IMR-90 (cell line): ENCODE measurements at regions not wholly inside any gene's neighbourhood (a gene's known extent, or its start where the extent isn't known, plus 50 kb on each side); places are given as distances from the start of the nearest gene placed in this dataset.
"Not testable (repeated sequence)": the region's sequence is repeated elsewhere in the genome, so short reads cannot be mapped to it uniquely, and the experiment has no call there.

Experiments used
- ATAC-seq: fragments of 200-7000 bp; cut with Tn5 transposase; 2 replicates; pipeline ENCODE4 v1.9.1; 2020; ENCODE audit warnings: low read depth, mild to moderate bottlenecking, moderate library complexity
- BruUV-seq: library from RNA; stranded (reverse); fragments of 400-500 nt; replicated peaks from 2 replicates; lab custom pipeline; 2021; lab: Mats Ljungman, UMichigan
- CTCF ChIA-PET: fragments of 300-600 bp; formaldehyde crosslinking; extraction: SDS; loops from one replicate; lab custom pipeline; 2021; ENCODE audit warnings: antibody characterized with exemption; lab: Yijun Ruan, JAX
- POLR2A ChIA-PET: fragments of 300-600 bp; sonication (Branson Sonifier 250); formaldehyde crosslinking; loops from one replicate; lab custom pipeline; 2022; ENCODE audit warnings: antibody characterized with exemption; ENCODE audit not compliant: unreplicated experiment; lab: Charles Lee
- DNase-seq: peaks from one replicate; pipeline ENCODE4 v3.0.0; 2013
- H2AFZ ChIP-seq: replicated peaks from 2 replicates; pipeline ENCODE3; 2013; ENCODE audit warnings: low read length, mild to moderate bottlenecking; ENCODE audit not compliant: poor library complexity
- H2AK5ac ChIP-seq: 2 replicates; pipeline ENCODE4 v1.6.1; 2013; ENCODE audit warnings: low read depth, low read length, inconsistent platforms
- H2AK9ac ChIP-seq: replicated peaks from 2 replicates; pipeline ENCODE3; 2013; ENCODE audit warnings: mild to moderate bottlenecking, low read depth, low read length, moderate library complexity; ENCODE audit not compliant: poor library complexity
- H2BK120ac ChIP-seq: 2 replicates; pipeline ENCODE4 v1.6.1; 2013; ENCODE audit warnings: low read depth, low read length, inconsistent platforms
- H2BK15ac ChIP-seq: 3 replicates; pipeline ENCODE4 v1.6.1; 2013; ENCODE audit warnings: low read depth, low read length, inconsistent platforms
- H2BK20ac ChIP-seq: 2 replicates; pipeline ENCODE4 v1.6.1; 2013; ENCODE audit warnings: low read depth, mild to moderate bottlenecking, inconsistent platforms, low read length, moderate library complexity
- H2BK5ac ChIP-seq: 2 replicates; pipeline ENCODE4 v1.6.1; 2013; ENCODE audit warnings: mild to moderate bottlenecking, low read depth, low read length, inconsistent platforms; ENCODE audit not compliant: poor library complexity, severe bottlenecking
- H3K14ac ChIP-seq: replicated peaks from 2 replicates; pipeline ENCODE4 v1.6.1; 2013; ENCODE audit warnings: low read depth, low read length, inconsistent platforms
- H3K18ac ChIP-seq: 2 replicates; pipeline ENCODE4 v1.6.1; 2013; ENCODE audit warnings: low read depth, low read length, control low read depth
- H3K23ac ChIP-seq: 2 replicates; pipeline ENCODE4 v1.6.1; 2013; ENCODE audit warnings: low read depth, low read length, inconsistent platforms
- H3K27ac ChIP-seq: 2 replicates; pipeline ENCODE4 v1.5.1; 2013; ENCODE audit warnings: mild to moderate bottlenecking, control low read depth, low read length; ENCODE audit not compliant: insufficient read depth
- H3K27me3 ChIP-seq: 2 replicates; pipeline ENCODE4 v1.6.1; 2013; ENCODE audit warnings: low read length; ENCODE audit not compliant: control insufficient read depth, insufficient read depth
- H3K36me3 ChIP-seq: 2 replicates; pipeline ENCODE4 v1.6.1; 2013; ENCODE audit warnings: low read length, mixed read lengths; ENCODE audit not compliant: control insufficient read depth, insufficient read depth
- H3K4ac ChIP-seq: 2 replicates; pipeline ENCODE4 v1.6.1; 2013; ENCODE audit warnings: low read depth, low read length, inconsistent platforms
- H3K4me1 ChIP-seq: 2 replicates; pipeline ENCODE4 v1.6.1; 2013; ENCODE audit warnings: low read length, mixed read lengths; ENCODE audit not compliant: control insufficient read depth, insufficient read depth
- H3K4me2 ChIP-seq: 2 replicates; pipeline ENCODE4 v1.6.1; 2013; ENCODE audit warnings: low read depth, mild to moderate bottlenecking, control low read depth, low read length, moderate library complexity
- H3K4me3 ChIP-seq: 2 replicates; pipeline ENCODE4 v1.5.1; 2013; ENCODE audit warnings: low read depth, mild to moderate bottlenecking, control low read depth, low read length, moderate library complexity; ENCODE audit not compliant: insufficient read depth
- H3K56ac ChIP-seq: 2 replicates; pipeline ENCODE4 v1.6.1; 2013; ENCODE audit warnings: low read length, inconsistent platforms; ENCODE audit not compliant: insufficient read depth; ENCODE audit errors: extremely low read depth
- H3K79me1 ChIP-seq, 2 experiments: 2 replicates each; pipeline ENCODE4 v1.6.1; 2013; ENCODE audit warnings: low read length in 2 of 2, inconsistent platforms in 1 of 2, low read depth in 1 of 2
- H3K9ac ChIP-seq: 2 replicates; pipeline ENCODE4 v1.6.1; 2013; ENCODE audit warnings: low read depth, low read length, control low read depth
- H3K9me1 ChIP-seq: 2 replicates; pipeline ENCODE4 v1.6.1; 2013; ENCODE audit warnings: low read length, inconsistent platforms; ENCODE audit not compliant: insufficient read depth
- H3K9me3 ChIP-seq: 2 replicates; pipeline ENCODE4 v1.6.1; 2013; ENCODE audit warnings: low read length; ENCODE audit not compliant: control insufficient read depth, insufficient read depth
- H4K20me1 ChIP-seq: 2 replicates; pipeline ENCODE4 v1.6.1; 2013; ENCODE audit warnings: low read length, inconsistent platforms; ENCODE audit not compliant: insufficient read depth
- H4K5ac ChIP-seq: 2 replicates; pipeline ENCODE4 v1.6.1; 2013; ENCODE audit warnings: mild to moderate bottlenecking, low read depth, low read length, control low read depth
- H4K8ac ChIP-seq, 2 experiments: 2 replicates each; pipeline ENCODE4 v1.6.1; 2013; ENCODE audit warnings: low read depth in 2 of 2, low read length in 2 of 2, control low read depth in 1 of 2, inconsistent platforms in 1 of 2
- H4K91ac ChIP-seq: 2 replicates; pipeline ENCODE4 v1.6.1; 2013; ENCODE audit warnings: low read depth, low read length, inconsistent platforms; ENCODE audit not compliant: insufficient read depth
- WGBS, 2 experiments: methylation state at CpG; one replicate each; pipeline versions ENCODE4 v1.1.5 to v1.1.7; 2013; ENCODE audit warnings: missing lambda C conversion rate in 2 of 2; ENCODE audit not compliant: insufficient read length in 1 of 2; ENCODE audit errors: extremely low coverage in 2 of 2; 5-methylcytosine and 5-hydroxymethylcytosine counted together
- dilution Hi-C: fragments of 300-500 bp; cut with HindIII; formaldehyde crosslinking; loops from one replicate; pipeline ENCODE4 v1.14.3; 2018; ENCODE audit warnings: low sequenced_read_pairs; ENCODE audit not compliant: unreplicated experiment
- in situ Hi-C: fragments of 300-500 bp; cut with MboI; formaldehyde crosslinking; loops from 3 replicates; pipeline ENCODE4 v1.14.3; 2019; ENCODE audit warnings: low sequenced_read_pairs, inconsistent platforms, mixed read lengths
- intact Hi-C: fragments of 100-400 bp; cut with micrococcal nuclease; formaldehyde crosslinking; loops from 2 replicates; pipeline ENCODE4 v1.10.0; 2022

DNA sequence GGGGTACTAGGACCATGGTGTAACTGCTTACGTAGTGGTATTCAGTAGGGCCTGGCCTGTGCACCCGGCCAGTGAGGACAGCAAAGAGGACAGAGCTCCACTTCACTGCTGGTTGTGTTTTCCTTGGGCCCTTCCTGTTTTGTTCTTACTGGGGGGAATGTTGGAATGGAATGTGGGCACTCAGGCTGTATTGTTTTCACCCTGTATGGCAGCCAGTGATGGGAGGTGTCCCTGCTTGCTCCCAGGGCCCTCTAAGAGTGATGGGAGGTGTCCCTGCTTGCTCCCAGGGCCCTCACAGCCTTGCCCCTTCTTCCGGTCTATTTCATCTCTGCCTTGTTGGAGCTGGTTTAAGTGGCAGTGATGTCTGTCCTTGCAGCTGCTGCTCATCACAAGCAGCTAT, 158.0 kb downstream of the ATP6V0E2 start:
- H4K8ac ChIP-seq, H3K9ac ChIP-seq, H2BK5ac ChIP-seq, H4K20me1 ChIP-seq, H2AK5ac ChIP-seq, H3K9me3 ChIP-seq, H3K56ac ChIP-seq, intact Hi-C loops, H3K4me2 ChIP-seq, H4K5ac ChIP-seq, H4K91ac ChIP-seq, H3K4me3 ChIP-seq, H2BK15ac ChIP-seq, H3K4ac ChIP-seq, H3K4me1 ChIP-seq, in situ Hi-C loops, H3K9me1 ChIP-seq, H3K14ac ChIP-seq, H3K23ac ChIP-seq, H3K27ac ChIP-seq, H3K18ac ChIP-seq, H3K79me1 ChIP-seq, H2BK120ac ChIP-seq, H3K36me3 ChIP-seq, ATAC-seq, H2BK20ac ChIP-seq, H2AK9ac ChIP-seq, DNase-seq, BruUV-seq, dilution Hi-C loops, POLR2A ChIA-PET, CTCF ChIA-PET, H3K27me3 ChIP-seq, H2AFZ ChIP-seq: not testable (repeated sequence)
- WGBS, 2 experiments = no CpG with 5 or more reads among the region's 3 CpGs

DNA sequence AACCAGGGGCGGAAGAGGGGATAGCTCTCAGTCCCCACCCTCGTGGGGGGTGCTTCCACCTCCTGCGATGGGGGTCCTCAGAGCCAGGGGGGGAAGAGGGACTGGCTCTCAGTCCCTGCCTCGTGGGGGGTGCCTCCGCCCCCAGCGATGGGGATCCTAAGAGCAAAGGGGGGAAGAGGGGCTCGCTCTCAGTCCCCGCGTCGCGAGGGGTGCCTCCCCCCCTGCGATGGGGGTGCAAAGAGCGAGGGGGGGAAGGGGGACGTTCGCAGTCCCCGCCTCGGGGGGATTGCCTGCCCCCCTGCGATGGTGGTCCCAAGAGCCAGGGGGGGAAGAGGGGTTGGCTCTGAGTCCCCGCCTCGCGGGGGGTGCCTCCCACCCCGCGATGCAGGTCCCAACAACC, 159.9 kb downstream of the ATP6V0E2 start:
- WGBS, 2 experiments = no CpG with 5 or more reads among the region's 23 CpGs
- intact Hi-C loops, H2AK5ac ChIP-seq, CTCF ChIA-PET, H3K4ac ChIP-seq, ATAC-seq, H3K27ac ChIP-seq, H3K14ac ChIP-seq, H2BK5ac ChIP-seq, dilution Hi-C loops, POLR2A ChIA-PET, H3K9ac ChIP-seq, H4K20me1 ChIP-seq, H3K9me3 ChIP-seq, H4K8ac ChIP-seq, H2AK9ac ChIP-seq, BruUV-seq, H4K5ac ChIP-seq, DNase-seq, H3K27me3 ChIP-seq, in situ Hi-C loops, H3K23ac ChIP-seq, H4K91ac ChIP-seq, H3K36me3 ChIP-seq, H2BK20ac ChIP-seq, H2AFZ ChIP-seq, H2BK15ac ChIP-seq, H3K9me1 ChIP-seq, H3K4me1 ChIP-seq, H3K18ac ChIP-seq, H3K79me1 ChIP-seq, H3K56ac ChIP-seq, H2BK120ac ChIP-seq, H3K4me2 ChIP-seq, H3K4me3 ChIP-seq: not testable (repeated sequence)
